ENCODE measurements at regions not wholly inside any gene's neighbourhood (a gene's known extent, or its start where the extent isn't known, plus 50 kb on each side); places are given as distances from the start of the nearest gene placed in this dataset.

- no peaks in the 10 kb centered on the region for H3K36me3 ChIP-seq (replicated peaks in 1 of 2; ENCODE audit: control insufficient read depth in 1 of 2, insufficient read depth in 2 of 2, low read length in 1 of 2)
- no peak overlapping the region for H2AFZ ChIP-seq (ENCODE audit: low read depth)
- H3K79me2 ChIP-seq (ENCODE audit: insufficient read depth) = no peaks in the 10 kb centered on the region
- 91% methylated on average over 1 of the region's 1 CpG for WGBS (ENCODE audit: low lambda C conversion rate)
- ChIA-PET CTCF (no interaction called here), POLR2A (no interaction called here)
- no peaks in the 10 kb centered on the region for H3K9me3 ChIP-seq
- no peaks in the 10 kb centered on the region for H3K27me3 ChIP-seq (ENCODE audit: insufficient read depth)
- no peak for TF ChIP-seq MEF2A (IDR thresholded peaks at IDR 0.05; ENCODE audit: borderline replicate concordance, low read depth)
- TF ChIP-seq YY1 (IDR thresholded peaks at IDR 0.05; ENCODE audit: low read depth) = no peak
- no peak for TF ChIP-seq CTCF (IDR thresholded peaks at IDR 0.05)
- TF ChIP-seq TAF1 (IDR thresholded peaks at IDR 0.05; ENCODE audit: borderline replicate concordance, low read depth, low read length) = no peak
- TF ChIP-seq RCOR1 (IDR thresholded peaks at IDR 0.05; ENCODE audit: low read length) = no peak
- TF ChIP-seq ELF1 (IDR thresholded peaks at IDR 0.05) = no peak
- TF ChIP-seq RFX5 (IDR thresholded peaks at IDR 0.05; ENCODE audit: low read length) = no peak
- no peak for TF ChIP-seq SMC3 (IDR thresholded peaks at IDR 0.05; ENCODE audit: low read depth, low read length)
- TF ChIP-seq FOXJ3 (CRISPR knock-in tag; IDR thresholded peaks at IDR 0.05) = no peak
- TF ChIP-seq FOSL2 (IDR thresholded peaks at IDR 0.05; ENCODE audit: borderline replicate concordance, low read depth) = no peak
- no peak for TF ChIP-seq TEAD4 (IDR thresholded peaks at IDR 0.05; ENCODE audit: borderline replicate concordance, insufficient read depth)
- no peak for TF ChIP-seq IRF3 (IDR thresholded peaks at IDR 0.05; ENCODE audit: low read depth, low read length)
- TF ChIP-seq NFIC (IDR thresholded peaks at IDR 0.05; ENCODE audit: borderline replicate concordance) = no peak
- no peak for TF ChIP-seq RXRA (IDR thresholded peaks at IDR 0.05; ENCODE audit: borderline replicate concordance, low read depth)
- no peak overlapping the region for H3K9ac ChIP-seq
- peaks cover 0 to 3% of the 10 kb centered on the region in 2 experiments; a peak in 2 of 4 replicates for H3K4me1 ChIP-seq (ENCODE audit: control insufficient read depth in 1 of 2, insufficient read depth in 2 of 2, low read depth in 1 of 2, low read length in 1 of 2)
- H3K27ac ChIP-seq (ENCODE audit: low read depth in 2 of 2, low read length in 1 of 2) = no peak overlapping the region
- no peak for DNase-seq
- H3K4me2 ChIP-seq = no peak overlapping the region
- H3K9me2 ChIP-seq = no peaks in the 10 kb centered on the region
- no peaks in the 10 kb centered on the region for H3F3A ChIP-seq (replicated peaks; ENCODE audit: insufficient read depth)
- no peak overlapping the region for H3K4me3 ChIP-seq (ENCODE audit: low read depth in 2 of 2, low read length in 1 of 2)
- no peaks in the 10 kb centered on the region for H4K20me1 ChIP-seq (ENCODE audit: insufficient read depth)
These were observed 166.8 kb upstream of the RFX3 start for GRCh38 chr9:3692606-3693005.

GRCh38 chr9:3689555-3689954 lies 163.8 kb upstream of the RFX3 start:
- TF ChIP-seq FOSL2 (IDR thresholded peaks at IDR 0.05; ENCODE audit: borderline replicate concordance, low read depth) (no peak), TEAD4 (IDR thresholded peaks at IDR 0.05; ENCODE audit: borderline replicate concordance, insufficient read depth) (no peak), CHD2 (IDR thresholded peaks at IDR 0.05; ENCODE audit: low read length, partially characterized antibody) (no peak), CTCF (IDR thresholded peaks at IDR 0.05) (no peak), ELF1 (IDR thresholded peaks at IDR 0.05) (no peak), EZH2phosphoT487 (IDR thresholded peaks at IDR 0.05; ENCODE audit: borderline replicate concordance, low read depth) (no peak), MAX (IDR thresholded peaks at IDR 0.05; ENCODE audit: low read depth) (no peak), FOXM1 (IDR thresholded peaks at IDR 0.05; ENCODE audit: low read depth) (no peak), NFIC (IDR thresholded peaks at IDR 0.05; ENCODE audit: borderline replicate concordance) (no peak), NRF1 (IDR thresholded peaks at IDR 0.05; ENCODE audit: low read depth, low read length) (no peak)
- H3K4me2 ChIP-seq = no peak overlapping the region
- H3K27ac ChIP-seq (ENCODE audit: low read depth in 2 of 2, low read length in 1 of 2) = no peak overlapping the region
- H3K9ac ChIP-seq = no peak overlapping the region
- no peak overlapping the region for H2AFZ ChIP-seq (ENCODE audit: low read depth)
- no peak for DNase-seq
- 86% methylated on average over 4 of the region's 4 CpGs for WGBS (ENCODE audit: low lambda C conversion rate)
- CTCF ChIA-PET = no interaction called here
- H3K36me3 ChIP-seq (replicated peaks in 1 of 2; ENCODE audit: control insufficient read depth in 1 of 2, insufficient read depth in 2 of 2, low read length in 1 of 2) = no peaks in the 10 kb centered on the region
- no peaks in the 10 kb centered on the region for H3K9me3 ChIP-seq
- POLR2A ChIA-PET = no interaction called here
- no peaks in the 10 kb centered on the region for H3K79me2 ChIP-seq (ENCODE audit: insufficient read depth)
- H3K9me2 ChIP-seq = no peaks in the 10 kb centered on the region
- H3K4me3 ChIP-seq (ENCODE audit: low read depth in 2 of 2, low read length in 1 of 2) = no peak overlapping the region
- H3K27me3 ChIP-seq (ENCODE audit: insufficient read depth) = no peaks in the 10 kb centered on the region
- no peaks in the 10 kb centered on the region for H4K20me1 ChIP-seq (ENCODE audit: insufficient read depth)
- H3F3A ChIP-seq (replicated peaks; ENCODE audit: insufficient read depth) = no peaks in the 10 kb centered on the region
- peaks cover 0 to 4% of the 10 kb centered on the region in 2 experiments; a peak in 2 of 4 replicates for H3K4me1 ChIP-seq (ENCODE audit: control insufficient read depth in 1 of 2, insufficient read depth in 2 of 2, low read depth in 1 of 2, low read length in 1 of 2)

All from SK-N-SH (cell line).